Gastrocnemius medialis (tissue), 4 donors: ENCODE measurements at regions not wholly inside any gene's neighbourhood (a gene's known extent, or its start where the extent isn't known, plus 50 kb on each side); places are given as distances from the start of the nearest gene placed in this dataset.

Experiments
- POLR2A ChIP-seq, 2 donors: fragments of 450-650 bp; IDR thresholded peaks; one replicate each; pipeline ENCODE4 v1.6.1; 2017; ENCODE audit warnings: antibody characterized with exemption in 2 of 2, mild to moderate bottlenecking in 2 of 2, moderate library complexity in 2 of 2
- TF ChIP-seq, protein P1 (sequence below), 5 experiments: fragments of 450-650 bp in 3 of 5; fragments of 200-600 bp in 2 of 5; sonication (generic) in 2 of 5; IDR thresholded peaks in 4 of 5; conservative IDR thresholded peaks in 1 of 5; 1 replicate in 4 of 5; 2 replicates in 1 of 5; pipeline ENCODE4 v1.5.1; 2016 to 2019; ENCODE audit warnings: antibody characterized with exemption in 5 of 5, mild to moderate bottlenecking in 3 of 5, moderate library complexity in 3 of 5

DNA sequence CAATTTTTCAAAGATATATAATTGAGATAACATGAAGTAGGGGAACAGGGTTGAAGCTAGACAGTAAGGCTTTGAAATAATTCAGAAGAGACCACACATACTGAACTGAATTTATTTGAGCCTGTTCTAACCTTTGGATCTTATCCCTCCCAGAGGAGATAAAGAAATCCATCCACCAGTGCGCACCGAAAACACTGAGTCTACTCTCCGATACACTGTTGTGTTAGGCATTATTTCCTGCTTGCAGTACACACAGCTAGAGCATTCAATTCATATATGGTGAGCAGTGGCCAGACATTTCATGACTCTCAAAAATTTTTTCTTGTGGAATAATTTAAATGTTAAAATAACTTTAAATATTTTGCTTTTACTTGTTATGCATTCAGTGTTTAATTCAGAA lies 342.7 kb downstream of the GPD2 start:
- TF ChIP-seq, protein P1, sequence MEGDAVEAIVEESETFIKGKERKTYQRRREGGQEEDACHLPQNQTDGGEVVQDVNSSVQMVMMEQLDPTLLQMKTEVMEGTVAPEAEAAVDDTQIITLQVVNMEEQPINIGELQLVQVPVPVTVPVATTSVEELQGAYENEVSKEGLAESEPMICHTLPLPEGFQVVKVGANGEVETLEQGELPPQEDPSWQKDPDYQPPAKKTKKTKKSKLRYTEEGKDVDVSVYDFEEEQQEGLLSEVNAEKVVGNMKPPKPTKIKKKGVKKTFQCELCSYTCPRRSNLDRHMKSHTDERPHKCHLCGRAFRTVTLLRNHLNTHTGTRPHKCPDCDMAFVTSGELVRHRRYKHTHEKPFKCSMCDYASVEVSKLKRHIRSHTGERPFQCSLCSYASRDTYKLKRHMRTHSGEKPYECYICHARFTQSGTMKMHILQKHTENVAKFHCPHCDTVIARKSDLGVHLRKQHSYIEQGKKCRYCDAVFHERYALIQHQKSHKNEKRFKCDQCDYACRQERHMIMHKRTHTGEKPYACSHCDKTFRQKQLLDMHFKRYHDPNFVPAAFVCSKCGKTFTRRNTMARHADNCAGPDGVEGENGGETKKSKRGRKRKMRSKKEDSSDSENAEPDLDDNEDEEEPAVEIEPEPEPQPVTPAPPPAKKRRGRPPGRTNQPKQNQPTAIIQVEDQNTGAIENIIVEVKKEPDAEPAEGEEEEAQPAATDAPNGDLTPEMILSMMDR (IDR thresholded peaks at IDR 0.05 in 4 of 5, conservative IDR thresholded peaks at IDR 0.05 in 1 of 5) = no peak
- TF ChIP-seq POLR2A (IDR thresholded peaks at IDR 0.05) = no peak
